Endodermal cell (in vitro differentiated cells): ENCODE measurements at regions not wholly inside any gene's neighbourhood (a gene's known extent, or its start where the extent isn't known, plus 50 kb on each side); places are given as distances from the start of the nearest gene placed in this dataset.

ENCODE experiments used
- DNase-seq: peaks from one replicate; pipeline ENCODE4 v3.0.0-alpha.2; 2017
- H3K27ac ChIP-seq: 2 replicates; pipeline ENCODE4 v1.5.1; 2013; ENCODE audit warnings: mild to moderate bottlenecking, low read depth, low read length, moderate library complexity
- H3K27me3 ChIP-seq: 2 replicates; pipeline ENCODE4 v1.6.1; 2013; ENCODE audit warnings: mild to moderate bottlenecking, low read length, moderate library complexity; ENCODE audit not compliant: insufficient read depth, control insufficient read depth, poor library complexity, severe bottlenecking
- H3K36me3 ChIP-seq: 2 replicates; pipeline ENCODE4 v1.7.0; 2013; ENCODE audit warnings: mild to moderate bottlenecking, low read length, moderate library complexity; ENCODE audit not compliant: control insufficient read depth, insufficient read depth
- H3K4me1 ChIP-seq: one replicate; pipeline ENCODE4 v1.7.0; 2013; ENCODE audit warnings: low read length; ENCODE audit not compliant: control insufficient read depth, insufficient read depth
- H3K4me3 ChIP-seq: 2 replicates; pipeline ENCODE4 v1.5.1; 2013; ENCODE audit warnings: mild to moderate bottlenecking, low read length, moderate library complexity
- H3K9ac ChIP-seq: 2 replicates; pipeline ENCODE4 v1.6.1; 2013; ENCODE audit warnings: mild to moderate bottlenecking, low read length, moderate library complexity; ENCODE audit not compliant: poor library complexity, severe bottlenecking; ENCODE audit errors: extremely low read depth
- H3K9me3 ChIP-seq: 2 replicates; pipeline ENCODE4 v1.6.1; 2013; ENCODE audit warnings: mild to moderate bottlenecking, low read length, moderate library complexity; ENCODE audit not compliant: control insufficient read depth
- H3K27ac Mint-ChIP-seq: 2 replicates; pipeline ENCODE4 v1.8.0; 2020; ENCODE audit warnings: mixed read lengths
- H3K27me3 Mint-ChIP-seq: 2 replicates; pipeline ENCODE4 v1.8.0; 2021; ENCODE audit warnings: mild to moderate bottlenecking, mixed read lengths; ENCODE audit not compliant: insufficient read depth
- H3K36me3 Mint-ChIP-seq: 2 replicates; pipeline ENCODE4 v1.8.0; 2020; ENCODE audit warnings: low read depth, mixed read lengths
- H3K4me1 Mint-ChIP-seq: 2 replicates; pipeline ENCODE4 v1.8.0; 2020; ENCODE audit warnings: mixed read lengths
- H3K4me3 Mint-ChIP-seq: 2 replicates; pipeline ENCODE4 v1.8.0; 2020; ENCODE audit warnings: mild to moderate bottlenecking, moderate library complexity, mixed read lengths
- H3K9me3 Mint-ChIP-seq: 2 replicates; pipeline ENCODE4 v1.8.0; 2020; ENCODE audit warnings: mild to moderate bottlenecking, mixed read lengths
- CTCF ChIP-seq: fragments of 200-600 bp; sonication (generic); conservative IDR thresholded peaks from 2 replicates; pipeline ENCODE4 v1.5.0; 2021; ENCODE audit warnings: antibody characterized with exemption, mild to moderate bottlenecking
- WGBS, 2 experiments: methylation state at CpG; one replicate each; pipeline versions ENCODE4 v1.1.5 to v1.1.7; 2013; ENCODE audit warnings: missing lambda C conversion rate in 2 of 2, mixed read lengths in 1 of 2; ENCODE audit not compliant: insufficient coverage in 1 of 2, insufficient read length in 1 of 2; 5-methylcytosine and 5-hydroxymethylcytosine counted together

- no peak overlapping the region for H3K27ac Mint-ChIP-seq
- H3K4me3 ChIP-seq: no peak overlapping the region
- no peak for DNase-seq
- H3K27me3 ChIP-seq: no peaks in the 10 kb centered on the region
- TF ChIP-seq CTCF: no peak
- no peak overlapping the region for H3K9ac ChIP-seq
- H3K9me3 Mint-ChIP-seq: no peaks in the 10 kb centered on the region
- no peaks in the 10 kb centered on the region for H3K36me3 ChIP-seq
- peaks cover 1% of the 10 kb centered on the region for H3K27me3 Mint-ChIP-seq
- no peak overlapping the region for H3K4me3 Mint-ChIP-seq
- H3K4me1 Mint-ChIP-seq: peaks cover 18% of the 10 kb centered on the region
- 92 to 100% methylated on average over 2 to 3 of the region's 3 CpGs for WGBS, 2 experiments
- no peak overlapping the region for H3K27ac ChIP-seq
- H3K4me1 ChIP-seq: no peaks in the 10 kb centered on the region
- H3K9me3 ChIP-seq: peaks cover 4% of the 10 kb centered on the region
- no peaks in the 10 kb centered on the region for H3K36me3 Mint-ChIP-seq
These were observed 69.9 kb downstream of the JRKL start for GRCh38 chr11:96459751-96460150.

DNA sequence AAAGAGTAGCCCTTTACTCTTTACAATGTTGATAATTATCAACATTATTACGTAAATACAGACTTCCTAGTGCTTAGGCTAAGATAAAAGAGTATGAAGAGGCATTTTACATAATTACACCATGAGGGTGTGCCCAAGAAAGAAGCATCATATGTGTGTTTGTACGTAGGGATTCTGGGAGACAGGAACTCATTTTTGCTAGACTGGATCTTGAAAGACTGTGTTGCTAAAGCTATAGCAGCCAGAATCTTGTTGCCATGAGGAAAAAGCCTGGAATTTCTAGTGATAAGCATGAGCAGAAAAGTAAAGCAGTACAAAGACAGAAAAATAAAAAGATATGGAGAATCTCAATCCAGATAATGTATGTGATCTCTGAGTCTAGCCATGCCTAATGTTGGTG lies 72.1 kb downstream of the JRKL start:
- Histone ChIP-seq H3K27me3 (no peaks in the 10 kb centered on the region), H3K4me1 (no peaks in the 10 kb centered on the region), H3K9ac (no peak overlapping the region), H3K27ac (no peak overlapping the region), H3K9me3 (peaks cover 3% of the 10 kb centered on the region), H3K36me3 (no peaks in the 10 kb centered on the region), H3K4me3 (no peak overlapping the region)
- no peak overlapping the region for H3K4me3 Mint-ChIP-seq
- H3K4me1 Mint-ChIP-seq: peaks cover 17% of the 10 kb centered on the region
- WGBS, 2 experiments: 88 to 100% methylated on average over 1 to 2 of the region's 2 CpGs
- H3K27ac Mint-ChIP-seq: no peak overlapping the region
- no peaks in the 10 kb centered on the region for H3K36me3 Mint-ChIP-seq
- DNase-seq: no peak
- H3K27me3 Mint-ChIP-seq: peaks cover 1% of the 10 kb centered on the region
- no peak for TF ChIP-seq CTCF
- H3K9me3 Mint-ChIP-seq: no peaks in the 10 kb centered on the region

- Mint-ChIP-seq H3K4me1 (peaks cover 12% of the 10 kb centered on the region), H3K27ac (no peak overlapping the region), H3K36me3 (no peaks in the 10 kb centered on the region), H3K9me3 (no peaks in the 10 kb centered on the region), H3K27me3 (no peaks in the 10 kb centered on the region), H3K4me3 (no peak overlapping the region)
- Histone ChIP-seq H3K4me3 (no peak overlapping the region), H3K36me3 (no peaks in the 10 kb centered on the region), H3K27ac (no peak overlapping the region), H3K9ac (no peak overlapping the region), H3K27me3 (no peaks in the 10 kb centered on the region), H3K9me3 (peaks cover 7% of the 10 kb centered on the region), H3K4me1 (no peaks in the 10 kb centered on the region)
- 28 to 40% methylated on average over 3 to 7 of the region's 7 CpGs for WGBS, 2 experiments
- DNase-seq: no peak
- peak; percentile 88 for TF ChIP-seq CTCF
These were observed 75.0 kb downstream of the JRKL start for GRCh38 chr11:96464700-96465307.
